Common myeloid progenitor, CD34-positive (primary cell): ENCODE measurements at regions not wholly inside any gene's neighbourhood (a gene's known extent, or its start where the extent isn't known, plus 50 kb on each side); places are given as distances from the start of the nearest gene placed in this dataset.

Experiments
- CTCF ChIA-PET: fragments of 350-600 bp; sonication (Branson Sonifier 250); formaldehyde crosslinking; loops from one replicate; lab custom pipeline; 2021; ENCODE audit warnings: antibody characterized with exemption; lab: Charles Lee
- POLR2A ChIA-PET: fragments of 350-600 bp; sonication (Branson Sonifier 250); formaldehyde crosslinking; loops from one replicate; lab custom pipeline; 2021; ENCODE audit warnings: antibody characterized with exemption; lab: Charles Lee
- DNase-seq, 3 donors: peaks; one replicate each; pipeline versions ENCODE4 v3.0.0 to v3.0.0-alpha.2; 2013
- H3K27ac ChIP-seq, 2 experiments: 1 replicate in 1 of 2; 2 replicates in 1 of 2; pipeline ENCODE4 v1.7.0; 2013; ENCODE audit warnings: inconsistent platforms in 2 of 2, low read length in 2 of 2, mild to moderate bottlenecking in 2 of 2, low read depth in 1 of 2, moderate library complexity in 1 of 2; ENCODE audit not compliant: severe bottlenecking in 2 of 2, insufficient read depth in 1 of 2, poor library complexity in 1 of 2
- H3K27me3 ChIP-seq, 5 experiments: replicated peaks in 2 of 5; 1 replicate in 3 of 5; 2 replicates in 2 of 5; pipeline versions ENCODE4 v1.6.1 to v1.7.0; 2013; ENCODE audit warnings: low read length in 4 of 5, mild to moderate bottlenecking in 2 of 5, moderate library complexity in 2 of 5, inconsistent platforms in 1 of 5; ENCODE audit not compliant: insufficient read depth in 5 of 5, control insufficient read depth in 4 of 5
- H3K36me3 ChIP-seq, 4 experiments: 1 replicate in 2 of 4; 2 replicates in 2 of 4; pipeline versions ENCODE4 v1.6.1 to v1.7.0; 2013; ENCODE audit warnings: low read length in 3 of 4, control low read depth in 1 of 4, mild to moderate bottlenecking in 1 of 4; ENCODE audit not compliant: control insufficient read depth in 4 of 4, insufficient read depth in 4 of 4
- H3K4me1 ChIP-seq, 4 experiments: 1 replicate in 3 of 4; 2 replicates in 1 of 4; pipeline versions ENCODE4 v1.6.1 to v1.7.1; 2013; ENCODE audit warnings: low read length in 3 of 4, mild to moderate bottlenecking in 3 of 4, control low read depth in 1 of 4, inconsistent platforms in 1 of 4, moderate library complexity in 1 of 4; ENCODE audit not compliant: control insufficient read depth in 4 of 4, insufficient read depth in 4 of 4; ENCODE audit errors: control extremely low read depth in 1 of 4
- H3K4me3 ChIP-seq, 7 experiments: 1 replicate in 4 of 7; 2 replicates in 3 of 7; pipeline versions ENCODE4 v1.5.1 to v1.7.0; 2013; ENCODE audit warnings: mild to moderate bottlenecking in 7 of 7, low read length in 6 of 7, moderate library complexity in 6 of 7, inconsistent platforms in 2 of 7, low read depth in 2 of 7, control low read depth in 1 of 7; ENCODE audit not compliant: insufficient read depth in 4 of 7, control insufficient read depth in 1 of 7; ENCODE audit errors: extremely low read depth in 1 of 7
- H3K9me3 ChIP-seq, 5 experiments: 1 replicate in 4 of 5; 2 replicates in 1 of 5; pipeline versions ENCODE4 v1.6.1 to v1.7.1; 2013; ENCODE audit warnings: low read length in 4 of 5, mild to moderate bottlenecking in 2 of 5, inconsistent platforms in 1 of 5, low read depth in 1 of 5, moderate library complexity in 1 of 5; ENCODE audit not compliant: control insufficient read depth in 4 of 5, insufficient read depth in 2 of 5; ENCODE audit errors: control extremely low read depth in 1 of 5
- WGBS: methylation state at CpG from one replicate; pipeline ENCODE4 v1.1.5; 2013; ENCODE audit not compliant: insufficient coverage; 5-methylcytosine and 5-hydroxymethylcytosine counted together

GRCh38 chr12:118689793-118690192, 291.5 kb upstream of the SRRM4 start:
- no peak for DNase-seq
- Histone ChIP-seq H3K27me3 (no peaks in the 10 kb centered on the region), H3K4me1 (no peaks in the 10 kb centered on the region), H3K4me3 (no peak overlapping the region), H3K27ac (no peak overlapping the region), H3K36me3 (no peaks in the 10 kb centered on the region), H3K9me3 (peaks cover 0 to 1% (median 0%) of the 10 kb centered on the region in 5 experiments)
- CTCF ChIA-PET: no interaction called here
- POLR2A ChIA-PET: no interaction called here
- no CpG with 5 or more reads among the region's 3 CpGs for WGBS

GRCh38 chr12:118690506-118690905, 290.8 kb upstream of the SRRM4 start:
- DNase-seq: no peak
- H3K27me3 ChIP-seq: no peaks in the 10 kb centered on the region
- no CpG with 5 or more reads among the region's 3 CpGs for WGBS
- H3K4me1 ChIP-seq: no peaks in the 10 kb centered on the region
- no peaks in the 10 kb centered on the region for H3K36me3 ChIP-seq
- H3K27ac ChIP-seq: no peak overlapping the region
- no peak overlapping the region for H3K4me3 ChIP-seq
- CTCF ChIA-PET: no interaction called here
- H3K9me3 ChIP-seq: peaks cover 0 to 1% (median 0%) of the 10 kb centered on the region in 5 experiments
- POLR2A ChIA-PET: no interaction called here

GRCh38 chr12:118694128-118694775, 287.1 kb upstream of the SRRM4 start:
- 86% methylated on average over 10 of the region's 11 CpGs for WGBS
- no peaks in the 10 kb centered on the region for H3K4me1 ChIP-seq

GRCh38 chr12:118704527-118705241, 276.7 kb upstream of the SRRM4 start:
- 70% methylated on average over 2 of the region's 5 CpGs for WGBS
- Histone ChIP-seq H3K27me3 (no peaks in the 10 kb centered on the region), H3K36me3 (no peaks in the 10 kb centered on the region), H3K9me3 (peaks cover 0 to 6% (median 1%) of the 10 kb centered on the region in 5 experiments), H3K27ac (no peak overlapping the region), H3K4me1 (no peaks in the 10 kb centered on the region), H3K4me3 (no peak overlapping the region)
- no peak for DNase-seq
- ChIA-PET POLR2A (no interaction called here), CTCF (no interaction called here)

More at GRCh38 chr12:118694128-118694775, 287.1 kb upstream of the SRRM4 start:
- H3K36me3 ChIP-seq: no peaks in the 10 kb centered on the region
- POLR2A ChIA-PET: no interaction called here
- no peak for DNase-seq
- no peaks in the 10 kb centered on the region for H3K27me3 ChIP-seq
- CTCF ChIA-PET: no interaction called here
- no peak overlapping the region for H3K4me3 ChIP-seq
- H3K27ac ChIP-seq: no peak overlapping the region
- peaks cover 0 to 2% (median 0%) of the 10 kb centered on the region in 5 experiments for H3K9me3 ChIP-seq

- Histone ChIP-seq H3K27me3 (no peaks in the 10 kb centered on the region), H3K4me1 (no peaks in the 10 kb centered on the region), H3K9me3 (peaks cover 0 to 2% (median 0%) of the 10 kb centered on the region in 5 experiments), H3K27ac (no peak overlapping the region), H3K4me3 (no peak overlapping the region), H3K36me3 (no peaks in the 10 kb centered on the region)
- ChIA-PET POLR2A (no interaction called here), CTCF (no interaction called here)
- no peak for DNase-seq
Measured at GRCh38 chr12:118706437-118706836, 274.9 kb upstream of the SRRM4 start.

- H3K27ac ChIP-seq: no peak overlapping the region
- ChIA-PET CTCF (no interaction called here), POLR2A (no interaction called here)
- 92% methylated on average over 1 of the region's 2 CpGs for WGBS
- no peaks in the 10 kb centered on the region for H3K36me3 ChIP-seq
- H3K27me3 ChIP-seq: no peaks in the 10 kb centered on the region
- no peak for DNase-seq
- peaks cover 0 to 2% (median 0%) of the 10 kb centered on the region in 5 experiments for H3K9me3 ChIP-seq
- no peaks in the 10 kb centered on the region for H3K4me1 ChIP-seq
- no peak overlapping the region for H3K4me3 ChIP-seq
Measured at GRCh38 chr12:118709946-118710345, 271.4 kb upstream of the SRRM4 start.

GRCh38 chr12:118711185-118711584, 270.2 kb upstream of the SRRM4 start:
- CTCF ChIA-PET: no interaction called here
- Histone ChIP-seq H3K4me3 (no peak overlapping the region), H3K4me1 (no peaks in the 10 kb centered on the region), H3K27ac (no peak overlapping the region), H3K27me3 (no peaks in the 10 kb centered on the region), H3K9me3 (peaks cover 0 to 2% (median 0%) of the 10 kb centered on the region in 5 experiments), H3K36me3 (no peaks in the 10 kb centered on the region)
- DNase-seq: no peak
- POLR2A ChIA-PET: no interaction called here
- WGBS: 86% methylated on average over 1 of the region's 1 CpG
